UCSD-AML1 (cell line): ENCODE measurements at regions not wholly inside any gene's neighbourhood (a gene's known extent, or its start where the extent isn't known, plus 50 kb on each side); places are given as distances from the start of the nearest gene placed in this dataset.

ENCODE experiments used
- DNase-seq: peaks from one replicate; lab custom pipeline; 2025; ENCODE audit not compliant: unreplicated experiment; lab: John Stamatoyannopoulos, UW

DNA sequence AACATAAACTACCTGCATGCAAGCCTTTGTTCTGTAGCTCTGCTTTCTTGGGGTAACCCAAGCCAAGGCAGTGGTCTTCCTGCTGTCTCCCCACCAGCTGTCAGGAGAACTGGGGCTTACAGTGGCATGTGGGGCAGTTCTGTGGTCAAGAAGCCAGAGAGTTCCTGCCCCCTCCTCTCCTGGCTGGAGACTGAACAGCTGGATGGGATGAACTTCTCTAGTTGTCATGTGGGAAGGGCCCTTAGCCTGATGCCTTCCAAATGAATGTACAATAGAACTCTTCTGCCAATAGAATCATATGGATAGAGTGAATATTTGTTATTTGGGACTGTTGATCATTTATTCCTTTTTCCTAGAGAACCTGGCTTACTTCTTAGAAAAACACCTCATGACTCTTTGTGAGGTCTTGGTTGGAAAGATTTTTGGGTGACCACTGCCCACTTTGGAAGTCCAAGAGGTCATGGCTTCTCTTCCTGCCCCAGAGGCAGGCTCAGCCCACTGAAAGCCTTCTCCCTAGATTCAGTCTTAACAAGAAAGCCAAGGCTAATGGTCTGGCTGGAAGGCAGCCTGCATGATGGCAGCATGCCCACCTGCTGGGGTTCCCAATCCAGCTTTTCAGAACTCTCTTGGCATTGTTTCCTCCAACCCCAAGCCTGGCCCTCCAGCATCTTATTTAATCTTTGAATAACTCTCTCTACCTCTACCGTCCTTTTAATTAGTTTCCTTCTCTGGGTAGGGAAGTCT, 462.9 kb upstream of the PROK2 start:
- DNase-seq, result no peak

GRCh38 chr3:72247126-72247525, 462.2 kb upstream of the PROK2 start:
- no peak for DNase-seq

GRCh38 chr3:72246685-72247084, 461.7 kb upstream of the PROK2 start:
- DNase-seq, result no peak

- no peak for DNase-seq
Measured at GRCh38 chr3:72245183-72245811, 460.3 kb upstream of the PROK2 start.

DNA sequence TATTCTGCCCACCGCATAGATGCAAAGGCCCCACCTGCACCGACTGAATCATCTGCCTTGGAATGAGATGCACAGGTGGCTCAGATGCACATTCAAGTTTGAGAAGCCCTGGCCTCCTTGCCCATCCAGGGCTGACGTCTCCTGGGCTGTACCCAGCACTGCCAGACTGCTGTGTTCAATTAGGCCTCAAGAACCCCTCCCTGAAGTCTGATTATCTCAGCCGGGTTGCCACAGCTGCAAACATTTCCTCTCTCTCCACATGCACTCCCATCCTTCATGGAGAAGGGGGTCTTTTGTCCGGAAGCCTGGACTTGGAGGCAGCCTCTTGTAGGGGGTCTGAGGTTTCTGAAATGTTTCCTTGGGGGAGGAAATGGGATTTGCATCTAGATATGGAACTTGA, 459.4 kb upstream of the PROK2 start:
- no peak for DNase-seq

DNA sequence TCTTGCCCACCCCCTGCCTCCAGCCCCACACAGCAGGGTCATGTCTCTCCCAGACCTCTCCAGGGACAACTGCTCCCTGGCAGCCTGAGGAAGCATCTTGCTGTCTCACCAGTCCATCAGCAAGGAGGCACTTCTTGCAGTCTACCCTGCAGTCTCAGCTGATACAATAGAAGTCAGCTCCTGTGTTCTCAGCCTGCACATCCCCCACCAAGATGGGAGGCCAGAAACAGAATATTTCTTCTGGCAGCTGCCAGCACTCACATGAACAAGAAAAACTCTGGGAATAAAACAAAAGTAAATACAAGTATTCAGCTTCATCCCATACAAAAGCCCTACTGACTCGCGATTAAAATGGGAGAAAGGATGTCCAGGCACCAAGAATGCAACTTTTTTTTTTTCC, 457.4 kb upstream of the PROK2 start:
- no peak for DNase-seq

GRCh38 chr3:72241525-72241924, 456.6 kb upstream of the PROK2 start:
- no peak for DNase-seq

DNA sequence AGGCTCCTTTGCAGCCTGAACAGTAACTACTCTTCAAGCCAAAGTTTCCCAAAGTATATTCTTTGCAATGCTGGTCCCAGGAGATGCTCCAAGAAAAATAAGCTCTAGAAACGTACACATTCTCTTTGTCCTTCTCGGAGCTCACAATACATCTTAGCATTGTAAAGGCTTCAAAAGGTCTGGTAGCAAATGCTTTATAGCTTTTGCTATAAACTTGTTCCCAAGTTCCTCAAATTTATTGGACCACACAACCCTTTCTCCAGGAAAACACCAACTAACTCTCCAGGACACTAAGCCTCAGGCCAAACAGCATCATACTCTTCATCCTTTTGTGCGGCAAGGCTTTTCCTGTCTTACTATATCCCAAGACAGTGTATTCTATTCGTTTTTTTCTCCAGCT, 455.6 kb upstream of the PROK2 start:
- DNase-seq, result no peak

DNA sequence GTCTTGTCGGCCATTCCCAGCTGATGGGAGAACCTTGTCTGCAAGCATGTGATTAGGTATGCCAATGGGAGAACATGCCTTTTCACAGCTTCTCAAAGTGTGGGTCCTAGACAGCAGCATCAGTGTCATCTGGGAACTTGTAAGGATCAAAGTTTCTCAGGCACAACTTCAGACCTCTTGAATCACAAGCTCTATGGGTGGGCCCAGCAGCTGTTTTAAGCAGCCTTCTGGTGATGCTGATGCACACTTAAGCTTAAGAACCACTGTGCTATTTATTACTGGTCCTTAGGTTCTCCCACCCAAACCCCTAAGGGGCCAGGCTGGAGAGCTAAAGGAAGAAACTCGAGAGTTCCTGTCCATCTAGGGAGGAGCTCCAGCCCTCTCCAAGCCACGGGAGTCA, 453.9 kb upstream of the PROK2 start:
- DNase-seq, result no peak

DNA sequence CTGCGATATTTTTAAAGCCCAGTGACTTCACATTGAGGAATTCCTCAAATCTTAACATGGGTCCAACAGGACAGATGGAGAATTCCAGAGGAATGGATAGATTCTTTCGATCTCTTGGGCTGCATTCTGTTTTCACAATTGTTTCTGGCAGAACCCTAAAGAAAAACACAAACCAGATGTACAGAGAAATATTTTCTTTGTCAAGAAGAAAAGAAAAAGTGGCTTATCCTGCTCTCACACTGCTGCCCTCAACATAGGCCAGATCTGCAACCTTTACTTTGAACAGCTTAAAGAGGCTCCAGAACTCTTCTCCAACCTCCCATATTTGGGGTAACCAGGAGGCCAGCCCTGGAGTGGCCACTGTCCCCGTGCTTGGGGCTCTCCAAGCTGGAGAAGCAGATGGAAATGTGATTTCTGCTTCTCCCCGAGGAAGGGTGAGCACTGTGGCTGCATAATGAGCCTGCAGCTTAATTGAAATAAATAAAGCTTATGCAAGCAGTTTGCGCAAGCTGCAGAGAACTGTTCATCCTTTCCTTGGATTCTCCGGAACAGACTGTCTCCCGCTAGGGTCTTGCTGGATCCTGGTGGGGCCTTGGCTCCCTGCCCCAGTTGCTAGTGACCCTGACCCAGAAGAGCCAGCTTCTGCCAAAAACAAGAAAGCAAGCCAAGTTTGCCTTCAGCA, 453.2 kb upstream of the PROK2 start:
- no peak for DNase-seq

DNA sequence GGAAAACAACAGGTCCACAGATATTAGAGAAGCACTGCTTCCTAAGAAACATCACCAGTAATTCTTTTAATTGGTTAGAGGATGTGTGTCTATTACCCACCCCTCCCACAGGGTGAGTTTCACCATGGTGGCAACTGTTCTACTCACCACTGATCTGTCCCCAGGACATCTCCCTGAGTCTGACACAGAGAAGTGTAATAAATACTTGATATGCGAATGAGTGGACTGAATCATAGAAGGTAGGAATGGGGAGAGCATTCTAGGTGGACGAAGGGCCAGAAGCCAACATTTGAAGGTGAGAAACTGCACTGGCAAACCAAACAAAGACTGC, 452.7 kb upstream of the PROK2 start:
- no peak for DNase-seq

DNA sequence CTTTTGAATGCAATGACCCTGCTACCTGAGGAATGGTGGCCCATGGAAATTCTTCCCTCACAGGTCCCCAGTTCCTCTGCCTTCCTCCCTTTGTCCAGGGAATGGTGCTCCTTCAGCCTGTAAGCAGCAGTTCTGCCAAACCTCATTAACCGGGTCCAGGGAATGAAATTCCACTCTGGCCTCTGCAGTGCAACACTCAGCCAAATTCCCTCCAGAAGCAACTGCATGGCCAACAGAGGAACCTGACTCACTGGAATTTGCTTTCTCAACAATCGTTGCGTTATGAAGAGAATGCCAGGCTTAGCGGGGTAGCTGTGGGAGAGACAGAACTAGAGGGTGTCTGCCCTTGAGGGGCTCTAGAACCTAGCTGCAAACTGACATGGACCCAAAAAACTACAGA, 449.4 kb upstream of the PROK2 start:
- DNase-seq, result no peak

- no peak for DNase-seq
Measured at GRCh38 chr3:72233571-72233970, 448.6 kb upstream of the PROK2 start.

DNA sequence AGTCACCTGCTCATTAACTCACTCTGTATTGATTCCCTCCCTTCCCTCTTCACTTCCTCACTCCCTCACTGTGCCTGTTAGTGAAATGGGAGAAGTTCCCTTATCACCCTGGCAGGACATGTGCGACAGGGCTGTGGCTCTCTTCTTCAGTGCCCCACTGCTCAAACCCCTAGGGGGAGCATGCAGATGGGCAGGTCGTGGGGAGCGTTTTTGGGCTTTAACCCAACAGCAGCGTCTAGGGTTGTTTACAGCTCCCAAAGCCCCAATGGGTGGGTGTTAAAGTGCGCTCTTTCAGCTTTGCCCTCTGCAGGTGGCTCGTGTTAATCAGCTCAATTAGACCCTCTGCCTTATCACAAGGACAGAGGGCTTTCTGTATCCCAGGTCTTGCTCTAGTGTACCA, 447.8 kb upstream of the PROK2 start:
- no peak for DNase-seq

- DNase-seq, result no peak
Measured at GRCh38 chr3:72232331-72232730, 447.4 kb upstream of the PROK2 start.

- DNase-seq, result no peak
Measured at GRCh38 chr3:72231439-72232196, 446.7 kb upstream of the PROK2 start.

DNA sequence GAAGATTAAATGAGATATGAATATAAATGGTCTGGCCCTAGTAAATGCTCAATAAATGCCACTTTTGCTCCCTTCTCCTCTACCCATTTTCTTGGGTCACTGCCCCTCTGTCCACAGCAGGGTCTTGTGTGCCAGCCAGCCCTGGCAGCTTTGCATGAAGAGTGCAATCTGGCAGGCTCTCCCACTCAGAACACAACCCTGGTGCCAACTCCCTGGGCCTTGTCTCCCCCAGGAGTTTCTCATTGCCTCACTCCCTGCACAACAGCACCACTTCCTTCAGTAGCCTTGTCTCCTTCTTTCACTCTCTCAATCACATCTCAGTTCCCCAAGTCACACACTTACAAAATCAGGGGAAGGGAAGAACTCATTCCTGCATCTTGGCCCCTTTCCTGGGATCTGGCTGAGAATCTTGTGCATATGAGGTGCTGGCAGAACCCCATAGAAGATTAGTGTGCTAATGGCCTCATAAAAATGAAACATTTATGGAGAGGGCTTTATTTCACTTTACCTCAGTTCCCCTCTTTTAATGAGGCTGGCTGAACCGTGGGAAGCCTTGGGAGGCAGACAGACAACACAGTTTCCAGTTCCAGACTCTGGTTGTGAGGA, 445.9 kb upstream of the PROK2 start:
- no peak for DNase-seq

GRCh38 chr3:72229952-72230351, 445.0 kb upstream of the PROK2 start:
- no peak for DNase-seq

DNA sequence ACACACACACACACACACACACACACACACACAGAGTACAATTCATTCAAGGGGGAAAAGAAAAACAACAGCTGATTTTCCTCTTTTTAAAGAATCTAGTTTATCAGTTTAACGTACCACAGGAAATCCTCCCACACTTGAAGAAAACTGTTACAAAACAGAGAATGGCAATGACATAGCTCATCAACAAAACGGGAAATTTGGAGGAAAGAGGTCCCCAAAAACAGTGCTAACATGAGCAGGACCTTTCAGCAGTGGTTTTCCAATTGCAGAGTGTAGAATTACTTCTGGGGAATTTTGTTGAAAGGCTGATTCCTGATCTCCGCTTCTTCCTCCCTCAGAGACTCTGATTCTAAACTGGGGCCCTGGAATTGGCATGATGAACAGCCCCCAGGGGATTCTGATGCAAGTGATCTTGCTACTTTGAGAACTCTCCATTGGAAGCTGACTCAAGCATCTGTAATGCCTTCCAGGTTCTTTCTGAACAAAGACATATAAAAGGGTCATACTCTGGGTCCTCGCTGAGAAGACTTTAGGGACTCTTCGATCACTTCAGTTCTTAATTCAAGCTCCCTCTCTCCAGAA, 442.6 kb upstream of the PROK2 start:
- no peak for DNase-seq

DNA sequence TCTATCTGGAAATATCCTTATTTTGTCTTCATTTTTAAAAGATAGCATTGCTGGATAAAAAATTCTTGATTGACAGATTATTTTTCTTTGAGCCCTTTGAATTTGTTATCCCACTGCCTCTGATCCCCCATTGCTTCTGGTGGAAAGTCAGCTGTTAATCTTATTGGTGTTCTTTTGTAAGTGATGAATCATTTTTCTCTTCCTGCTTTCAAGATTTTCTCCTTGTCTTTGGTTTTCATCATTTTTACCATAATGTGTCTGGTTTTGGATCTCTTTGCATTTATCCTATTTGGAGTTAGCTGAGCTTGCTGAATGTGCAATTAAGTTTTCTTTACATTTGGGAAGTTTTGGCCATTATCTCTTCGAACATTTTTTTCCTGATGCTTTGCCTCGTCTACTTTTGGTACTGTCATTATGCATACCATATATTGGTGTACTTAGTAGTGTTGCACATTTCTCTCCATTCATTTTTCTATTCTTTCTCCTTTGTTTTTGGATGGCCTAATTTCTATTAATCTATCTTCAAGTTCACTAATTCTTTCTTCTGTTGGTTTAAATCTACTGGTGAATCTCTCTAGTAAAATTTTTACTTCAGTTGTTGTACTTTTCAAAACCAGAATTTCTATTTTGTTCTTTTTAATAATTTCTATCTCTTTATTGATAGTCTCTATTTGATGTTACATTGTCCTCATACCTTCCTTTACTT, 440.0 kb upstream of the PROK2 start:
- DNase-seq, result no peak
